DLD1 (cell line): ENCODE measurements at regions not wholly inside any gene's neighbourhood (a gene's known extent, or its start where the extent isn't known, plus 50 kb on each side); places are given as distances from the start of the nearest gene placed in this dataset.

ENCODE experiments used
- in situ Hi-C: cut with HindIII; loops from 2 replicates; pipeline ENCODE4 v1.10.0; 2017; ENCODE audit warnings: low sequenced_read_pairs

- in situ Hi-C loops = no loop called here
Measured at GRCh38 chr5:147036691-147037245, 158.2 kb upstream of the PPP2R2B start.

GRCh38 chr5:147037515-147038205, 159.1 kb upstream of the PPP2R2B start:
- in situ Hi-C loops = no loop called here

GRCh38 chr5:147040856-147041255, 162.3 kb upstream of the PPP2R2B start:
- in situ Hi-C loops = no loop called here

- in situ Hi-C loops = no loop called here
Measured at GRCh38 chr5:147044572-147045273, 166.2 kb upstream of the PPP2R2B start.

- in situ Hi-C loops = no loop called here
Measured at GRCh38 chr5:147045290-147045689, 166.7 kb upstream of the PPP2R2B start.

- in situ Hi-C loops = no loop called here
Measured at GRCh38 chr5:147046281-147046680, 167.7 kb upstream of the PPP2R2B start.

GRCh38 chr5:147046894-147047293, 168.3 kb upstream of the PPP2R2B start:
- in situ Hi-C loops = no loop called here

GRCh38 chr5:147049764-147050163, 171.2 kb upstream of the PPP2R2B start:
- in situ Hi-C loops = no loop called here

GRCh38 chr5:147050172-147050571, 171.6 kb upstream of the PPP2R2B start:
- in situ Hi-C loops = no loop called here

GRCh38 chr5:147051193-147051592, 172.6 kb upstream of the PPP2R2B start:
- in situ Hi-C loops = no loop called here

GRCh38 chr5:147052519-147052918, 174.0 kb upstream of the PPP2R2B start:
- in situ Hi-C loops = no loop called here

GRCh38 chr5:147055089-147055826, 176.7 kb upstream of the PPP2R2B start:
- in situ Hi-C loops = no loop called here

- in situ Hi-C loops = no loop called here
Measured at GRCh38 chr5:147055850-147056566, 177.5 kb upstream of the PPP2R2B start.

GRCh38 chr5:147057051-147057450, 177.8 kb upstream of the STK32A start:
- in situ Hi-C loops = no loop called here

- in situ Hi-C loops = no loop called here
Measured at GRCh38 chr5:147061431-147061830, 173.4 kb upstream of the STK32A start.

- in situ Hi-C loops = no loop called here
Measured at GRCh38 chr5:147062427-147062826, 172.4 kb upstream of the STK32A start.

- in situ Hi-C loops = no loop called here
Measured at GRCh38 chr5:147063943-147064342, 170.9 kb upstream of the STK32A start.

GRCh38 chr5:147065071-147065470, 169.8 kb upstream of the STK32A start:
- in situ Hi-C loops = no loop called here

GRCh38 chr5:147068998-147069397, 165.8 kb upstream of the STK32A start:
- in situ Hi-C loops = no loop called here

- in situ Hi-C loops = no loop called here
Measured at GRCh38 chr5:147072622-147073021, 162.2 kb upstream of the STK32A start.

GRCh38 chr5:147073098-147073497, 161.7 kb upstream of the STK32A start:
- in situ Hi-C loops = no loop called here
